ENCODE measurements at regions not wholly inside any gene's neighbourhood (a gene's known extent, or its start where the extent isn't known, plus 50 kb on each side); places are given as distances from the start of the nearest gene placed in this dataset.

- H3K36me3 ChIP-seq (ENCODE audit: control insufficient read depth in 4 of 4, insufficient read depth in 4 of 4, low read length in 4 of 4), result no peaks in the 10 kb centered on the region
- TF ChIP-seq, protein P1, sequence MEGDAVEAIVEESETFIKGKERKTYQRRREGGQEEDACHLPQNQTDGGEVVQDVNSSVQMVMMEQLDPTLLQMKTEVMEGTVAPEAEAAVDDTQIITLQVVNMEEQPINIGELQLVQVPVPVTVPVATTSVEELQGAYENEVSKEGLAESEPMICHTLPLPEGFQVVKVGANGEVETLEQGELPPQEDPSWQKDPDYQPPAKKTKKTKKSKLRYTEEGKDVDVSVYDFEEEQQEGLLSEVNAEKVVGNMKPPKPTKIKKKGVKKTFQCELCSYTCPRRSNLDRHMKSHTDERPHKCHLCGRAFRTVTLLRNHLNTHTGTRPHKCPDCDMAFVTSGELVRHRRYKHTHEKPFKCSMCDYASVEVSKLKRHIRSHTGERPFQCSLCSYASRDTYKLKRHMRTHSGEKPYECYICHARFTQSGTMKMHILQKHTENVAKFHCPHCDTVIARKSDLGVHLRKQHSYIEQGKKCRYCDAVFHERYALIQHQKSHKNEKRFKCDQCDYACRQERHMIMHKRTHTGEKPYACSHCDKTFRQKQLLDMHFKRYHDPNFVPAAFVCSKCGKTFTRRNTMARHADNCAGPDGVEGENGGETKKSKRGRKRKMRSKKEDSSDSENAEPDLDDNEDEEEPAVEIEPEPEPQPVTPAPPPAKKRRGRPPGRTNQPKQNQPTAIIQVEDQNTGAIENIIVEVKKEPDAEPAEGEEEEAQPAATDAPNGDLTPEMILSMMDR (IDR thresholded peaks at IDR 0.05; ENCODE audit: control extremely low read depth, extremely low read depth), result no peak
- DNase-seq (no peak), ATAC-seq (ENCODE audit: insufficient read depth, low FRiP score) (no peak)
- H3K4me3 ChIP-seq, result no peak overlapping the region
- 66 to 76% methylated on average over 5 of the region's 5 CpGs for WGBS, 2 donors
- no peaks in the 10 kb centered on the region for H3K4me1 ChIP-seq (ENCODE audit: control insufficient read depth in 5 of 5, insufficient read depth in 5 of 5, low read length in 5 of 5)
- H3K27ac ChIP-seq (ENCODE audit: low read depth in 1 of 2, low read length in 1 of 2), result no peak overlapping the region
- H3K27me3 ChIP-seq (ENCODE audit: control insufficient read depth in 3 of 3, insufficient read depth in 3 of 3, low read length in 2 of 3), result no peaks in the 10 kb centered on the region
- H3K9me3 ChIP-seq (ENCODE audit: control insufficient read depth in 4 of 4, insufficient read depth in 3 of 4, low read length in 3 of 4), result peaks cover 0 to under 1% (median 0%) of the 10 kb centered on the region in 4 donors
- H3K9ac ChIP-seq (ENCODE audit: insufficient read depth in 1 of 2, low read length in 2 of 2), result no peak overlapping the region
These were observed 977.3 kb upstream of the POU3F3 start for GRCh38 chr2:103876611-103877010.

DNA sequence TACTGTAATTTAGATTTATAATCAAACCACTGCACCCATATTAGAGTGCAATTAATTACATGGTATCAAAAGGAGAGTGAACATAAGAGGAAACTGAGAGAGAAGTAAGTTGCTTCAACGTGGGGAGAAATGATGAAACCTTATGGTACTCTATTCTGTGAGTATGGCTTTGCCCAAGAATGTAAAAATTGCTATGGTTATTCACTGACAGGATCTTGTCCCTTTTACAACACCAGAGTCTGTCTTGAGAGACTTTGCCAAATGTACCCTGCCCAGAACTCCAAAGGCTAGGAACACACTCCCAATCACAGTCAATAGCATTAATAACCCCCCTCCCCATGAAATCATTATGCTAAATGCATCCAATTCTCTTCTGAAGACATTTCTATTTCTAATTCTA, 974.8 kb upstream of the POU3F3 start:
- no peak for DNase-seq
- no peak for ATAC-seq (ENCODE audit: insufficient read depth, low FRiP score)
- TF ChIP-seq, protein P1 (IDR thresholded peaks at IDR 0.05; ENCODE audit: control extremely low read depth, extremely low read depth), result no peak
- Histone ChIP-seq H3K4me1 (ENCODE audit: control insufficient read depth in 5 of 5, insufficient read depth in 5 of 5, low read length in 5 of 5) (no peaks in the 10 kb centered on the region), H3K27me3 (ENCODE audit: control insufficient read depth in 3 of 3, insufficient read depth in 3 of 3, low read length in 2 of 3) (no peaks in the 10 kb centered on the region), H3K9ac (ENCODE audit: insufficient read depth in 1 of 2, low read length in 2 of 2) (no peak overlapping the region), H3K27ac (ENCODE audit: low read depth in 1 of 2, low read length in 1 of 2) (no peak overlapping the region), H3K4me3 (no peak overlapping the region), H3K9me3 (ENCODE audit: control insufficient read depth in 4 of 4, insufficient read depth in 3 of 4, low read length in 3 of 4) (peaks cover 0 to 2% (median 0%) of the 10 kb centered on the region in 4 donors), H3K36me3 (ENCODE audit: control insufficient read depth in 4 of 4, insufficient read depth in 4 of 4, low read length in 4 of 4) (no peaks in the 10 kb centered on the region)
- 67 to 68% methylated on average over 1 of the region's 1 CpG for WGBS, 2 donors

GRCh38 chr2:103880081-103880834, 973.7 kb upstream of the POU3F3 start:
- Histone ChIP-seq H3K9ac (ENCODE audit: insufficient read depth in 1 of 2, low read length in 2 of 2) (no peak overlapping the region), H3K27ac (ENCODE audit: low read depth in 1 of 2, low read length in 1 of 2) (no peak overlapping the region), H3K9me3 (ENCODE audit: control insufficient read depth in 4 of 4, insufficient read depth in 3 of 4, low read length in 3 of 4) (peaks cover 0 to 2% (median 0%) of the 10 kb centered on the region in 4 donors), H3K36me3 (ENCODE audit: control insufficient read depth in 4 of 4, insufficient read depth in 4 of 4, low read length in 4 of 4) (no peaks in the 10 kb centered on the region), H3K4me1 (ENCODE audit: control insufficient read depth in 5 of 5, insufficient read depth in 5 of 5, low read length in 5 of 5) (no peaks in the 10 kb centered on the region), H3K4me3 (no peak overlapping the region), H3K27me3 (ENCODE audit: control insufficient read depth in 3 of 3, insufficient read depth in 3 of 3, low read length in 2 of 3) (no peaks in the 10 kb centered on the region)
- 76 to 79% methylated on average over 4 of the region's 4 CpGs for WGBS, 2 donors
- ATAC-seq (ENCODE audit: insufficient read depth, low FRiP score), result no peak
- DNase-seq, result no peak
- TF ChIP-seq, protein P1 (IDR thresholded peaks at IDR 0.05; ENCODE audit: control extremely low read depth, extremely low read depth), result no peak
